Upper lobe of left lung (tissue), 6 donors: ENCODE measurements at regions not wholly inside any gene's neighbourhood (a gene's known extent, or its start where the extent isn't known, plus 50 kb on each side); places are given as distances from the start of the nearest gene placed in this dataset.

Experiments used
- ATAC-seq, 2 donors: fragments of 200-7000 bp; cut with Tn5 transposase; one replicate each; pipeline ENCODE4 v1.9.1; 2022; ENCODE audit warnings: mild to moderate bottlenecking in 2 of 2, moderate library complexity in 2 of 2; ENCODE audit not compliant: low FRiP score in 2 of 2
- DNase-seq, 2 donors: peaks; one replicate each; pipeline ENCODE4 v3.0.0-alpha.2; 2019 to 2020
- H3K27ac ChIP-seq, 4 donors: fragments of 200-600 bp; sonication (generic); one replicate each; pipeline ENCODE4 v1.5.1; 2016 to 2019
- H3K27me3 ChIP-seq, 4 donors: fragments of 200-600 bp; sonication (generic); one replicate each; pipeline ENCODE4 v1.5.1; 2017 to 2019
- H3K36me3 ChIP-seq, 4 donors: fragments of 200-600 bp; sonication (generic); one replicate each; pipeline ENCODE4 v1.5.1; 2016 to 2019
- H3K4me1 ChIP-seq, 4 donors: fragments of 200-600 bp; sonication (generic); one replicate each; pipeline ENCODE4 v1.5.1; 2018 to 2019
- H3K4me3 ChIP-seq, 4 donors: fragments of 200-600 bp; sonication (generic); one replicate each; pipeline ENCODE4 v1.5.1; 2017 to 2019; ENCODE audit warnings: mild to moderate bottlenecking in 2 of 4, moderate library complexity in 1 of 4
- H3K9me3 ChIP-seq, 4 donors: fragments of 200-600 bp; sonication (generic); one replicate each; pipeline ENCODE4 v1.5.1; 2018 to 2019
- EP300 ChIP-seq, 4 donors: sonication (generic); formaldehyde crosslinking; IDR thresholded peaks; one replicate each; pipeline ENCODE4 v1.5.1; 2017; ENCODE audit warnings: antibody characterized with exemption in 4 of 4, control low read depth in 2 of 4
- POLR2A ChIP-seq, 4 donors: fragments of 450-650 bp; IDR thresholded peaks; one replicate each; pipeline ENCODE4 v1.5.1; 2016 to 2017; ENCODE audit warnings: antibody characterized with exemption in 4 of 4, mild to moderate bottlenecking in 2 of 4
- POLR2AphosphoS5 ChIP-seq, 2 donors: sonication (generic); formaldehyde crosslinking; IDR thresholded peaks; one replicate each; pipeline ENCODE4 v1.5.1; 2017; ENCODE audit warnings: antibody characterized with exemption in 2 of 2
- WGBS, 2 donors: methylation state at CpG; one replicate each; pipeline ENCODE4 v1.1.5; 2017 to 2018; 5-methylcytosine and 5-hydroxymethylcytosine counted together
- TF ChIP-seq, protein P1 (sequence below), 6 experiments: fragments of 450-650 bp in 4 of 6; fragments of 200-600 bp in 2 of 6; sonication (generic) in 2 of 6; IDR thresholded peaks; one replicate each; pipeline ENCODE4 v1.5.1; 2016 to 2019; ENCODE audit warnings: antibody characterized with exemption in 6 of 6
- donor health status: DM: no; HTN: no; CAD: no; lungs with moderate emphysema.
- donor health status: DM: no; HTN: yes; CAD: no; lungs with severe emphysema.

DNA sequence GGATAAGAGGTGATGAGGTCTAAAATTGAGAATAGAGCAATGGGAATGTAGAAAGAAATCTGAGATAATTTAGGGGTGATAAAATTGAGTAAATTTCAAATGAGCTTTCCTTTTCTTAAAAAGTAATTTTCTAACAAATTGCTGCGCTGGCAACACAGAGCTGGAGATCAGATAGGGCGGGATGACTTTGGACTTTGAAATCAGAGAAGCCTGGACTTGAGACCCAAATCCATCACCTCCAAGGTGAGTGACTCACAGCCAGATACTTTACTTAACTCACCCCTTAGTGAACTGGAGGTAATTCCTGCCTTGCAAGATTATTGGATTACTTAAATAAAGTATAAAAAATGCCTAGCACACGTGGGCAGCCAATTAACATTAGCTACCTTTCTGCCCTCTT is 80.8 kb downstream of the P2RY1 start:
- TF ChIP-seq POLR2A (IDR thresholded peaks at IDR 0.05) (no peak), EP300 (IDR thresholded peaks at IDR 0.05) (no peak), POLR2AphosphoS5 (IDR thresholded peaks at IDR 0.05) (no peak)
- TF ChIP-seq, protein P1, sequence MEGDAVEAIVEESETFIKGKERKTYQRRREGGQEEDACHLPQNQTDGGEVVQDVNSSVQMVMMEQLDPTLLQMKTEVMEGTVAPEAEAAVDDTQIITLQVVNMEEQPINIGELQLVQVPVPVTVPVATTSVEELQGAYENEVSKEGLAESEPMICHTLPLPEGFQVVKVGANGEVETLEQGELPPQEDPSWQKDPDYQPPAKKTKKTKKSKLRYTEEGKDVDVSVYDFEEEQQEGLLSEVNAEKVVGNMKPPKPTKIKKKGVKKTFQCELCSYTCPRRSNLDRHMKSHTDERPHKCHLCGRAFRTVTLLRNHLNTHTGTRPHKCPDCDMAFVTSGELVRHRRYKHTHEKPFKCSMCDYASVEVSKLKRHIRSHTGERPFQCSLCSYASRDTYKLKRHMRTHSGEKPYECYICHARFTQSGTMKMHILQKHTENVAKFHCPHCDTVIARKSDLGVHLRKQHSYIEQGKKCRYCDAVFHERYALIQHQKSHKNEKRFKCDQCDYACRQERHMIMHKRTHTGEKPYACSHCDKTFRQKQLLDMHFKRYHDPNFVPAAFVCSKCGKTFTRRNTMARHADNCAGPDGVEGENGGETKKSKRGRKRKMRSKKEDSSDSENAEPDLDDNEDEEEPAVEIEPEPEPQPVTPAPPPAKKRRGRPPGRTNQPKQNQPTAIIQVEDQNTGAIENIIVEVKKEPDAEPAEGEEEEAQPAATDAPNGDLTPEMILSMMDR (IDR thresholded peaks at IDR 0.05), result no peak
- Histone ChIP-seq H3K4me3 (no peak overlapping the region), H3K27ac (no peak overlapping the region), H3K4me1 (no peaks in the 10 kb centered on the region), H3K36me3 (no peaks in the 10 kb centered on the region), H3K27me3 (no peaks in the 10 kb centered on the region), H3K9me3 (no peaks in the 10 kb centered on the region)
- WGBS, 2 donors, result 62 to 72% methylated on average over 3 of the region's 3 CpGs
- ATAC-seq (no peak), DNase-seq (no peak)

DNA sequence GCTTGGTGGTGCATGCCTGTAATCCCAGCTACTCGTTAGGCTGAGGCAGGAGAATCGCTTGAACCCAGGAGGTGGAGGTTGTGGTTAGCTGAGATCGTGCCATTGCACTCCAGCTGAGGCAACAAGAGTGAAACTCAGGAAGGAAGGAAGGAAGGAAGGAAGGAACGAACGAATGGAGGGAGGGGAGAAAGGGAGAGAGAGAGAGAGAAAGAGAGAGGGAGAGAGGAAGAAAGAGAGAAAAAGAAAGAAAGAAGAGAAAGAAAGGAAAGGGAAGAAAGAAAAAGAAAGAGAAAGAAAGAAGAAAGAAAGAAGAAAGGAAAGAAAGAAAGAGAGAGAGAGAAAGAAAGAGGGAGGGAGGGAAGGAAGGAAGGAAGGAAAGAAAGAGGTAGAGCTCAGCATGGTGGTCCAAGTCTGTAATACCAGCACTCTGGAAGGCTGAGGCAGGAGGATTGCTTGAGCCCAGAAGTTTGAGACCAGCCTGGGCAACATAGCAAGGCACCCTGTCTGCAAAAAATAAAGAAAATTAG is 81.9 kb downstream of the P2RY1 start:
- WGBS, 2 donors, result 75 to 86% methylated on average over 5 of the region's 5 CpGs
- no peak for TF ChIP-seq POLR2AphosphoS5 (IDR thresholded peaks at IDR 0.05)
- TF ChIP-seq EP300 (IDR thresholded peaks at IDR 0.05), result no peak
- no peak for TF ChIP-seq POLR2A (IDR thresholded peaks at IDR 0.05)
- TF ChIP-seq, protein P1 (IDR thresholded peaks at IDR 0.05), result no peak
- no peaks in the 10 kb centered on the region for H3K9me3 ChIP-seq
- H3K4me1 ChIP-seq, result no peaks in the 10 kb centered on the region
- no peak overlapping the region for H3K4me3 ChIP-seq
- no peak overlapping the region for H3K27ac ChIP-seq
- no peaks in the 10 kb centered on the region for H3K36me3 ChIP-seq
- H3K27me3 ChIP-seq, result no peaks in the 10 kb centered on the region
- ATAC-seq (no peak), DNase-seq (no peak)

DNA sequence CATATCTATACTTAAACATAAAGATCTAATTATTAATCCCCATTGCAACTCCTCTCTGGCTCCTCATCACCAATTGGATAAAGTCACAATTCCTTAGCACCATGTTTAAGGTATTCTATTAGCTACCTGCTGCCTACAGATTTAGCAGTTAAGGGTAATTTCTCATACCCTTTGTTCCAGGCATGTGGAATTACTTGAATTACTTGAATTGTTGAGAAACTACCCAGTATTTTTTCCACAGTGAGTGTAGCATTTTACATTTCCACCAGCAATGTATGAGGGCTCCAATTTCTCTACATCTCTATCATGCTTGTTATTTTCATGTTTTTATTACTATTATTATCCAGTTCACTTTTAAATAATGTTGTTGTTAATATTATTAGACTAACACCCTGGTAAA is 86.4 kb downstream of the P2RY1 start:
- ATAC-seq (no peak), DNase-seq (no peak)
- Histone ChIP-seq H3K4me3 (no peak overlapping the region), H3K27ac (no peak overlapping the region), H3K4me1 (no peaks in the 10 kb centered on the region), H3K9me3 (no peaks in the 10 kb centered on the region), H3K36me3 (no peaks in the 10 kb centered on the region), H3K27me3 (no peaks in the 10 kb centered on the region)
- TF ChIP-seq POLR2A (IDR thresholded peaks at IDR 0.05) (no peak), EP300 (IDR thresholded peaks at IDR 0.05) (no peak), POLR2AphosphoS5 (IDR thresholded peaks at IDR 0.05) (no peak)
- TF ChIP-seq, protein P1 (IDR thresholded peaks at IDR 0.05), result no peak

DNA sequence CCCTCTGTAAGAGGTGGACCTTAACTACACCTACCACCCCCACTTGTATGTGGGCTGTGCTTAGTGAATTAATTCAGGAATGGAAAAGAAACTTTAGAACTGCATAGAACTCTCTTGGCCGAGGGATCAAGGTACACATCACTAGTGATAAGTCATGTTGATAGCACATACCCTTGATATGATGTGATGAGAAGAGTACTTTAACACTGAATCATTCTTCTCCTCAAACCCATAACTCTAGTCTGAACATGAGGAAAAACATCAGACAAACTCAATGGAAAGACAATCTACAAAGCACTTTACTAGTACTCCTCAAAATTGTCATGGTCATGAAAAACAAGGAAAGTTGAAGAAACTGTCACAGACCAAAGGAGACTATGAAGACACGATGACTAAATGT is 87.6 kb downstream of the P2RY1 start:
- H3K9me3 ChIP-seq, result no peaks in the 10 kb centered on the region
- no peaks in the 10 kb centered on the region for H3K36me3 ChIP-seq
- no peak overlapping the region for H3K27ac ChIP-seq
- H3K4me3 ChIP-seq, result no peak overlapping the region
- no peaks in the 10 kb centered on the region for H3K27me3 ChIP-seq
- no peak for ATAC-seq
- 86 to 93% methylated on average over 2 of the region's 2 CpGs for WGBS, 2 donors
- no peak for TF ChIP-seq EP300 (IDR thresholded peaks at IDR 0.05)
- TF ChIP-seq, protein P1 (IDR thresholded peaks at IDR 0.05), result no peak
- no peak for TF ChIP-seq POLR2AphosphoS5 (IDR thresholded peaks at IDR 0.05)
- no peak for TF ChIP-seq POLR2A (IDR thresholded peaks at IDR 0.05)
- no peak for DNase-seq
- H3K4me1 ChIP-seq, result no peaks in the 10 kb centered on the region

DNA sequence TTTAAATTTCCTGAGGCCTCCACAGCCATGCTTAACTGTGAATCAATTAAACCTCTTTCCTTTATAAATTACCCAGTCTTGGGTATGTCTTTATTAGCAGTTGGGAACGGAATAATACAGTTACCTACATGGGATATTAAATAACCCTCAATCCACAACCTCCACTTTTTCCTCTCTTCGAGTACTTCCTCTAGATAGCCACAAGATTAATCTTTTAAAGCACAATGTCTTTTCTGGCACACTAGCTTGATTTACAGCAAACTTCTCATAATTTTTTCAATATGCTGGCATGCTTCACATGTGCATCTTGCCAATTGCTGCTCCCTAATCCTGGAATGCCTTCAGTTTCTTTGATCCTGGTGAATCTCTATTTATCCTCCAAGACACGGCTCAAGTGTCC is 92.2 kb downstream of the P2RY1 start:
- H3K27ac ChIP-seq, result no peak overlapping the region
- TF ChIP-seq POLR2AphosphoS5 (IDR thresholded peaks at IDR 0.05), result no peak
- TF ChIP-seq, protein P1 (IDR thresholded peaks at IDR 0.05), result no peak
- no peak for TF ChIP-seq POLR2A (IDR thresholded peaks at IDR 0.05)
- TF ChIP-seq EP300 (IDR thresholded peaks at IDR 0.05), result no peak
- no peak overlapping the region for H3K4me3 ChIP-seq
- no peaks in the 10 kb centered on the region for H3K4me1 ChIP-seq
- no peaks in the 10 kb centered on the region for H3K9me3 ChIP-seq
- H3K27me3 ChIP-seq, result no peaks in the 10 kb centered on the region
- DNase-seq (no peak), ATAC-seq (no peak)
- 60% methylated on average over 3 of the region's 3 CpGs for WGBS, 2 donors
- H3K36me3 ChIP-seq, result no peaks in the 10 kb centered on the region
